Skeletal muscle tissue (tissue), 3 donors: ENCODE measurements at regions not wholly inside any gene's neighbourhood (a gene's known extent, or its start where the extent isn't known, plus 50 kb on each side); places are given as distances from the start of the nearest gene placed in this dataset.

ENCODE experiments used
- H3K27ac ChIP-seq: one replicate; pipeline ENCODE4 v1.7.0; 2013; ENCODE audit warnings: mild to moderate bottlenecking, low read depth, low read length, inconsistent platforms
- H3K27me3 ChIP-seq, 3 donors: one replicate each; pipeline ENCODE4 v1.7.0; 2013; ENCODE audit warnings: low read length in 3 of 3; ENCODE audit not compliant: control insufficient read depth in 3 of 3, insufficient read depth in 3 of 3
- H3K36me3 ChIP-seq, 3 donors: one replicate each; pipeline ENCODE4 v1.7.0; 2013; ENCODE audit warnings: low read length in 3 of 3; ENCODE audit not compliant: control insufficient read depth in 3 of 3, insufficient read depth in 3 of 3
- H3K4me1 ChIP-seq, 3 donors: one replicate each; pipeline ENCODE4 v1.7.0; 2013; ENCODE audit warnings: low read length in 3 of 3, mild to moderate bottlenecking in 3 of 3; ENCODE audit not compliant: control insufficient read depth in 3 of 3, insufficient read depth in 3 of 3
- H3K4me3 ChIP-seq, 3 donors: one replicate each; pipeline ENCODE4 v1.7.0; 2013; ENCODE audit warnings: low read length in 3 of 3
- H3K9ac ChIP-seq, 3 donors: one replicate each; pipeline ENCODE4 v1.7.0; 2013; ENCODE audit warnings: low read length in 3 of 3, mild to moderate bottlenecking in 3 of 3, moderate library complexity in 2 of 3, low read depth in 1 of 3
- H3K9me3 ChIP-seq, 3 donors: one replicate each; pipeline ENCODE4 v1.7.0; 2013; ENCODE audit warnings: low read length in 3 of 3; ENCODE audit not compliant: control insufficient read depth in 3 of 3
- donor health status: Osteomylitis.

DNA sequence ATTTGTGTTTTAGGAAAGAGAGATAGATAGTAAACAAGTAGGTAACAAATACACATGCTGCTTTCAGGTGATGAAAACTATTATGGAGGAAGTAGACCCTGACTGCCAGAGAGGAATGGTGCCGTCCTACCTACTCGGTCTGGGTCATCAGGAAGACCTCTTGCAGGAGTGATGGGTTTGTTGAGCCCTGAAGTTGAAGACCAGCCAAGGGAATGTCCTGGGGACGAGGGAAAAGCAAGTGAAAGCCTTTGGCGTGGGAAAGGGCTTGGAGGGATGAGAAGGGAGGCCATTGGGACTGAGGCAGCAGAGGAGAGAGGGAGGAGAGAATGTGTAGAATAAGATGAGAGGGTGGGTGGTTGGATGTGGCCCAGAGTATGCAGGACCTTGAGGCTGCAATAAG, 379.5 kb upstream of the USP24 start:
- Histone ChIP-seq H3K9ac (no peak overlapping the region), H3K9me3 (no peaks in the 10 kb centered on the region), H3K27me3 (no peaks in the 10 kb centered on the region), H3K27ac (no peak overlapping the region), H3K36me3 (no peaks in the 10 kb centered on the region), H3K4me1 (peaks cover 0 to 4% (median 0%) of the 10 kb centered on the region in 3 donors), H3K4me3 (no peak overlapping the region)

DNA sequence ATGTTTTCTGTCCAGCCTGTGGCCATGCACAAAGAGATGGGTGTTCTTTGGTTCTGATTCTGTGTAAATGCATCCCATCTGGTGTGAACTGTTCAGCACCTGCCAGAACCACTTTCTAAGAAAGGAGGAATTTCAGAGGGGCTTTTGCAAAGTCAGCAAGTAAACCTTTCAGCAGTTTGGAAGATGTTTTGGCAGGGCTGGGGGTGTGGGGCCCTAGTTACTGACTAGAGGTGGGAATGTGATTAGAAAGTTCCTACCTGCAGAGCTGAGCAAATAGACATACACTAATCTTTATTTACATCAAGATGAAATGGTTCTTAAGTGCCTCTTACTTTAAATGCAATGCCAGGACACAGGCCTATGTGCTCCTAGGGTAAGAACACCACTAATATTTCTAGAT, 378.1 kb upstream of the USP24 start:
- Histone ChIP-seq H3K27me3 (no peaks in the 10 kb centered on the region), H3K4me1 (peaks cover 0 to 4% (median 0%) of the 10 kb centered on the region in 3 donors), H3K9me3 (no peaks in the 10 kb centered on the region)

DNA sequence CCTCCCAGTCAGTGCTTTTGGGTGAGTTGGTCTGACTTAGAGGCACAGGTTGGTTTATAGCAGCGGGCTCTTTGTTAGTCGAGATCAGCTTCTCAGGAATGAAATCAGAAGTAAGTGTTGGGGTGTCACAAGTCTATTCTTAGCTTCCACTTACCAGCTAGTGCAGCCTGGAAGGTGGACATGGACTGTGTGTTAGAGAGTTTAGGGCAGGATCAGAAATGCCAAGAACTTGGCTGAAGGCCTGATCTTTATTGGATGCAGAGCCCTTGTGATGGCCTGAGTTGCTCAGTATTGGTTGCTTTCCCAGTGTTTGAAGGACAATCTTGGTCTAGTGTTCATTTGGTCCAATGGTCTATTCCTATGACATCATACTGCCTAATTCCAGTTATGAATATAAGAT, 377.0 kb upstream of the USP24 start:
- H3K9ac ChIP-seq, result no peak overlapping the region
- no peaks in the 10 kb centered on the region for H3K27me3 ChIP-seq
- H3K4me1 ChIP-seq, result peaks cover 0 to 4% (median 0%) of the 10 kb centered on the region in 3 donors
- H3K9me3 ChIP-seq, result no peaks in the 10 kb centered on the region
- H3K27ac ChIP-seq, result no peak overlapping the region
- no peak overlapping the region for H3K4me3 ChIP-seq
- H3K36me3 ChIP-seq, result no peaks in the 10 kb centered on the region

More for the DNA sequence above, 378.1 kb upstream of the USP24 start:
- H3K36me3 ChIP-seq, result no peaks in the 10 kb centered on the region
- no peak overlapping the region for H3K4me3 ChIP-seq
- no peak overlapping the region for H3K9ac ChIP-seq
- no peak overlapping the region for H3K27ac ChIP-seq

DNA sequence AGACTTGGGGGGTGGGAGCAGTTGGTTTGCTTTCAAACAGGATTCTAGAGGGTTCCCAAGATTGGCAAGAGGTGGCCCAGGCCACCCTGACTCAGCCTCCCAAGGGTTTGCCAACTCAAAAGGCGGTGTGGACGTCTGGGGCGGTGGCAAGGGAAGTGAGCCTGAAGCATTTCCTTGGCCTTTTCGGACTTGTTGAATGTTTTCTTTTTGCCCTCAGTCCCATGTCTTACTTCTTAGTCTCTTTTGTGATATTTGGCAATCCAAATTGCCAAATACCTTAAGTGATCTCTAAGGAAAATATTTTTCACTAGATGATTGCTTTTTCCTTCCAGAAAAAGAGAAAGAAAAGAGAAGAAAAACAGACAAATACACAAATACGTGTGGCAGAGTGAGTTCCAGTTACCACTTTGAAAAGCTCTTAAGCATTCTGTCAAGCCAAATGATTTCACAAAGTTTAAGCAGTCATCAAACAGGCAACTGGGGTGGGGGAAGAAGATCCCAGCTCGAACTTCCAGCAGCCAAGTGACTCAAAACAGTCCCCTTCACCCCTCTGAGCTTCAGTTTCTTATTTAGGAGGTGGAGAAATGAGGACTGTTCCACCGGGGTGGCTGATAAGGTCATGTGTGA, 374.6 kb upstream of the USP24 start:
- Histone ChIP-seq H3K27me3 (no peaks in the 10 kb centered on the region), H3K36me3 (no peaks in the 10 kb centered on the region), H3K9ac (no peak overlapping the region), H3K4me3 (no peak overlapping the region), H3K9me3 (no peaks in the 10 kb centered on the region), H3K27ac (peak overlapping the region; percentile 15), H3K4me1 (peaks cover 5 to 9% (median 6%) of the 10 kb centered on the region in 3 donors)

DNA sequence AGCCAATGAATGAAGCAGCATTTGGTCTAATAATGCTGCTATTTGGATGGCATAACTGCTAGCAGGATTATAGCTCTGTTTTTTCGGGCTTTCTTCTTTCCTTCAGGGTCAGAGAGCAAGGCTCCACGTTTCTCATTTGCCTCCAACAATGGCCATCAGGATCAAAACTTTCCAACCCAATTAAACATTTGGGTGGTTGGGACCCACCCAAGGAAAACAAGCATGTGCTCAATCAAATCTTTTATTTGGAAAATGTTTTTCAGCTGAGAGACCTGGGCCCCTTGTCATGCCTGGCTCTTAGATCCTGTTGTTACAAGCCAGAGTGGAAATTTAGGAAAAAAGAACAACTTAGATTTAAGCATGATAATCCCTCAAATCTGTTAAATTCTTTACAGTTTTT, 373.1 kb upstream of the USP24 start:
- Histone ChIP-seq H3K27ac (no peak overlapping the region), H3K9ac (no peak overlapping the region), H3K27me3 (no peaks in the 10 kb centered on the region), H3K36me3 (no peaks in the 10 kb centered on the region), H3K9me3 (no peaks in the 10 kb centered on the region), H3K4me1 (peaks cover 7 to 13% (median 9%) of the 10 kb centered on the region in 3 donors), H3K4me3 (no peak overlapping the region)

DNA sequence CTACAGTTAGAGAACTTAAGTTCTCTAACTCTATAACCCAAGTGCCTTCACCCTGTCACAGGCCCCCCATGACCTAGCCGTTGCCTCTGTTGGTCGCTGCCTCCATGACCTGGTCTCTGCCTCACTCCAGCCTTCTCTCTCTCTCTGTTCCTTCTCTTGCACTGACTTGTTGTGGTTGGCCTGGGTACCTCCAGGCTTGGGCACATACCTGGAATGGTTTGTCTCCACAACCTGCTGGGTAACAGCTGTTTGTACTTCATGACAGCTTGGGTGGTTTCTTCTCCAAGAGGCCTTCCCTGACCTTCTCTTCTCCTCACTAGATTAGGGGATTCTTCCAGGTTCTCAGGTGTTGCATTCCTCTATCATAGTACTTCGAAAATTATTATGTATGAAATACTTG, 371.6 kb upstream of the USP24 start:
- Histone ChIP-seq H3K4me1 (peaks cover 7 to 13% (median 9%) of the 10 kb centered on the region in 3 donors), H3K27me3 (no peaks in the 10 kb centered on the region), H3K9me3 (no peaks in the 10 kb centered on the region), H3K4me3 (no peak overlapping the region), H3K36me3 (no peaks in the 10 kb centered on the region), H3K9ac (no peak overlapping the region), H3K27ac (no peak overlapping the region)

DNA sequence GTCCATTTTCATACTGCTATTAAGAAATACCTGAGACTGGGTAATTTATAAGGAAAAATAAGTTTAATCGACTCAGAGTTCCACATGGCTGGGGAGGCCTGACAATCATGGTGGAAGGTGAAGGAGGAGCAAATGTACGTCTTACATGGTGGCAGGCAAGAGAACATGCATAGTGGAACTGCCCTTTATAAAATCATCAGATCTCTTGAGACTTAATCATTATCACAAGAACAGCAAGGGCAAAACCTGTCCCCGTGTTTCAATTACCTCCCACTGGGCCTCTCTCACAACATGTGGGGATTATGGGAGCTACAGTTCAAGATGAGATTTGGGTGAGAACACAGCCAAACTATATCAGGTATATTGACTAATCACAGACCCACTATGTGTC, 370.2 kb upstream of the USP24 start:
- Histone ChIP-seq H3K27ac (no peak overlapping the region), H3K9ac (no peak overlapping the region), H3K4me3 (no peak overlapping the region), H3K9me3 (no peaks in the 10 kb centered on the region), H3K4me1 (peaks cover 7 to 13% (median 13%) of the 10 kb centered on the region in 3 donors), H3K36me3 (no peaks in the 10 kb centered on the region), H3K27me3 (no peaks in the 10 kb centered on the region)

DNA sequence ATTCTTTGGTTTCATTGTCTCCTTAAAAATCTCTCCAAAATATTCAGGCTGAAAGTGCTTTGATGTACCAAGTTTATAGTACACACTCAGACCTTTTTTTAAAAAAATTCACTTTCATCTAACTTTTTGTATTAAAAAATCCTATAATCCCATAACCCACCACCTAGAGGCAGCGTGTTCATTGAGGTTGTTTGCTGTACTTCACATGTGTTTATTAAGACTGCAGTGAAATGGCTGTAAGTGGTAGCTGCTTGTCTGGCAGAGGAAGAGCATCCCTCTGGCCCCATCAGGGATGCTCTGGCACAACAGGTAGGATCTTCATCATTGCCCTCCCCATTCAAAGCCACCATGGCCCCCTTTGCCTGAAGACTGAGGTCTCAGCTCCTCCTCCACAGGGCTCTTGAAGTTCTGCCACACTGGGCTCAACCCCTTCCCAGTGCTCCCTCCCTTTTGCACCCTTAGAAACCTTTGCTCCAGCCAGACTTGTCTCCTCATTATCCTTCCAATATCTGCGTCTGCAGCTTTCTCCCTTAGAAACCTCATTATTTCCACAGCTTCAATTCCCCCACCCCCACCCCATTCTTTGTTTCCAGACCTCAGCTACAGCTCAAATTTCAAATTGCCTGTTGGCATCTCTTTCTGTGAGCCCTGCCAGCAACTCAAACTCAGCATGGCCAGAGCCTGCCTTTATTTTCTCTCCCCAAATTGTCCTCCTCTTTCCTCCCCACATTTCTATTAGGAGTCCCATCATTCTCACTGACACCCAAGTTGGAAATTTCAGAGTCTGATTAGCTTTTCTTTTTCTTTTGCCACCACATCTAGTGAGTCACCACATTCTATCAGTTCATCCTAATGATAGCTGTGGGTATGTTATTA, 369.6 kb upstream of the USP24 start:
- no peak overlapping the region for H3K9ac ChIP-seq
- H3K27ac ChIP-seq, result no peak overlapping the region
- peaks cover 7 to 13% (median 9%) of the 10 kb centered on the region in 3 donors for H3K4me1 ChIP-seq
- no peaks in the 10 kb centered on the region for H3K27me3 ChIP-seq
- H3K9me3 ChIP-seq, result no peaks in the 10 kb centered on the region
- H3K36me3 ChIP-seq, result no peaks in the 10 kb centered on the region
- no peak overlapping the region for H3K4me3 ChIP-seq

DNA sequence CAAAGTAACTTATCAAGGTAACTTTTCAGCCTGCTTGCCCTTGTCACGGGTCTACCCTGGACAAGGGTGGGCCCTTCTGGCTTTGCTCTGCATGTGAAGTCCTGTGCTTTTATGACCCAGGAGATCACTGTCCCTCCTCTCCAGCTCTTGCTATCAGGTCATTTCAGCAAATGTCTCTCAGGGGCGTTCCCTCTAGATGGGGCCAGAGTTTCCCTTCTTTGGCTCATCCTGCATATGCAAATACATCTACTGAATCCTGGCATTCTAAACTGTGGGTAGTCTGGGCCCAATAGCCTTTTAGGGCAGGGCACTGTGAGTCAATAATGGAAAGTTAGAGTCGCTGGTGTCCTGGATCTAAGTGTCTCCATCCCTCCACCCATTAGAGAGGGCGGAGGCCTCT, 366.9 kb upstream of the USP24 start:
- Histone ChIP-seq H3K27me3 (no peaks in the 10 kb centered on the region), H3K4me1 (peaks cover 7 to 13% (median 9%) of the 10 kb centered on the region in 3 donors), H3K9me3 (no peaks in the 10 kb centered on the region), H3K36me3 (no peaks in the 10 kb centered on the region), H3K9ac (no peak overlapping the region), H3K4me3 (no peak overlapping the region), H3K27ac (no peak overlapping the region)

DNA sequence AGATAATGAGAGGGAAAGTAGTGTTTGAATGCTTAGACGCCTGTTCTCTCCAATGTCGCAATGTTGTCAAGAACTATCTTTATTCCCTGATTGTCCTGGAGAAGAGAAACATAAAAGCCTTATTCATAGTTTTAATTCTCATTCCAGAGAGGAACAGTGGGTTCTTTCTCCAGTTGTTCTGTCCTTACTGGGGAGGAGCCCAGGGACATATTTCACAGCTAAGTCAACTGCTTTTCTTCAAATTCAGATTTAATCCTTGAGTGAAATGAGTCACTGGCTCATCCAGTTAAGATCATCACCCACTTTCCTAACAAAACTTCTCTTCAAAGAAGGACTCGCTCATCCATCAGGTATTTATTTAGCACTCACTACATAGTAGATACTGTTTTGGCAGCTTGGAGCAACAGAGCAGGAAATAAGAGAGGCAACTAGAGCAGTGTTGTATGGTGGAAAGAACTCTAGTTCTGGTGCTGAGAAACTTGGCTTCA, 365.7 kb upstream of the USP24 start:
- H3K9me3 ChIP-seq, result no peaks in the 10 kb centered on the region
- H3K4me1 ChIP-seq, result peaks cover 7 to 13% (median 9%) of the 10 kb centered on the region in 3 donors
- no peak overlapping the region for H3K4me3 ChIP-seq
- H3K27me3 ChIP-seq, result no peaks in the 10 kb centered on the region
- no peaks in the 10 kb centered on the region for H3K36me3 ChIP-seq
- H3K27ac ChIP-seq, result no peak overlapping the region
- no peak overlapping the region for H3K9ac ChIP-seq
